Parathyroid adenoma (tissue), 2 donors: ENCODE measurements at regions not wholly inside any gene's neighbourhood (a gene's known extent, or its start where the extent isn't known, plus 50 kb on each side); places are given as distances from the start of the nearest gene placed in this dataset.
"Not testable (repeated sequence)": the region's sequence is repeated elsewhere in the genome, so short reads cannot be mapped to it uniquely, and the experiment has no call there.

Experiments used
- H2AFZ ChIP-seq: fragments of 300-600 bp; sonication (generic); one replicate; pipeline ENCODE4 v1.7.0; 2017; ENCODE audit warnings: antibody characterized with exemption, mild to moderate bottlenecking
- H3K27ac ChIP-seq: fragments of 300-600 bp; sonication (generic); one replicate; pipeline ENCODE4 v1.7.0; 2017
- H3K27me3 ChIP-seq: fragments of 300-600 bp; sonication (generic); one replicate; pipeline ENCODE4 v1.7.0; 2017; ENCODE audit warnings: low read length; ENCODE audit not compliant: control insufficient read depth, insufficient read depth
- H3K36me3 ChIP-seq: fragments of 300-600 bp; sonication (generic); one replicate; pipeline ENCODE4 v1.7.0; 2017; ENCODE audit warnings: low read length; ENCODE audit not compliant: control insufficient read depth, insufficient read depth
- H3K4me1 ChIP-seq: fragments of 300-600 bp; sonication (generic); one replicate; pipeline ENCODE4 v1.7.0; 2017; ENCODE audit warnings: control low read depth
- H3K4me2 ChIP-seq: fragments of 300-600 bp; sonication (generic); one replicate; pipeline ENCODE4 v1.7.0; 2017; ENCODE audit warnings: low read length
- H3K4me3 ChIP-seq: fragments of 300-600 bp; sonication (generic); one replicate; pipeline ENCODE4 v1.7.0; 2017; ENCODE audit warnings: low read depth, low read length
- H3K79me2 ChIP-seq: fragments of 300-600 bp; sonication (generic); one replicate; pipeline ENCODE4 v1.7.0; 2017; ENCODE audit warnings: control low read depth
- H3K9ac ChIP-seq: fragments of 300-600 bp; sonication (generic); one replicate; pipeline ENCODE4 v1.7.0; 2017; ENCODE audit warnings: mild to moderate bottlenecking
- H3K9me3 ChIP-seq: fragments of 300-600 bp; sonication (generic); one replicate; pipeline ENCODE4 v1.7.0; 2017; ENCODE audit warnings: low read length; ENCODE audit not compliant: control insufficient read depth
- CTCF ChIP-seq: fragments of 300-600 bp; sonication (generic); IDR thresholded peaks from one replicate; pipeline ENCODE4 v1.7.0; 2017; ENCODE audit warnings: antibody characterized with exemption, mild to moderate bottlenecking
- donor health status: primary hyperparathyroidism.

GRCh38 chr16:16938980-16939379, 531.8 kb downstream of the XYLT1 start:
- H3K27ac ChIP-seq: no peak overlapping the region
- TF ChIP-seq CTCF: no peak
- H2AFZ ChIP-seq: no peak overlapping the region
- H3K36me3 ChIP-seq: no peaks in the 10 kb centered on the region
- H3K4me2 ChIP-seq: no peak overlapping the region
- H3K79me2 ChIP-seq: no peaks in the 10 kb centered on the region
- no peaks in the 10 kb centered on the region for H3K27me3 ChIP-seq
- H3K9ac ChIP-seq: no peak overlapping the region
- H3K4me3 ChIP-seq: no peak overlapping the region
- H3K9me3 ChIP-seq: no peaks in the 10 kb centered on the region
- no peaks in the 10 kb centered on the region for H3K4me1 ChIP-seq

- no peak overlapping the region for H3K9ac ChIP-seq
- no peak overlapping the region for H2AFZ ChIP-seq
- no peaks in the 10 kb centered on the region for H3K27me3 ChIP-seq
- no peaks in the 10 kb centered on the region for H3K79me2 ChIP-seq
- H3K9me3 ChIP-seq: no peaks in the 10 kb centered on the region
- H3K36me3 ChIP-seq: no peaks in the 10 kb centered on the region
- H3K4me2 ChIP-seq: no peak overlapping the region
- H3K27ac ChIP-seq: no peak overlapping the region
- H3K4me3 ChIP-seq: no peak overlapping the region
- H3K4me1 ChIP-seq: no peaks in the 10 kb centered on the region
- no peak for TF ChIP-seq CTCF
Measured at GRCh38 chr16:16940351-16940750, 530.4 kb downstream of the XYLT1 start.

GRCh38 chr16:16942849-16943248, 527.9 kb downstream of the XYLT1 start:
- not testable (repeated sequence) for H3K79me2 ChIP-seq, H2AFZ ChIP-seq, H3K9ac ChIP-seq, H3K4me2 ChIP-seq, H3K36me3 ChIP-seq, H3K9me3 ChIP-seq, H3K27ac ChIP-seq, H3K4me1 ChIP-seq, H3K27me3 ChIP-seq, H3K4me3 ChIP-seq

GRCh38 chr16:16945207-16945606, 525.6 kb downstream of the XYLT1 start:
- TF ChIP-seq CTCF: no peak
- H2AFZ ChIP-seq: no peak overlapping the region
- H3K27ac ChIP-seq: no peak overlapping the region
- H3K9ac ChIP-seq: no peak overlapping the region
- H3K9me3 ChIP-seq: no peaks in the 10 kb centered on the region
- H3K27me3 ChIP-seq: no peaks in the 10 kb centered on the region
- no peaks in the 10 kb centered on the region for H3K79me2 ChIP-seq
- H3K36me3 ChIP-seq: no peaks in the 10 kb centered on the region
- no peak overlapping the region for H3K4me2 ChIP-seq
- H3K4me3 ChIP-seq: no peak overlapping the region
- no peaks in the 10 kb centered on the region for H3K4me1 ChIP-seq

DNA sequence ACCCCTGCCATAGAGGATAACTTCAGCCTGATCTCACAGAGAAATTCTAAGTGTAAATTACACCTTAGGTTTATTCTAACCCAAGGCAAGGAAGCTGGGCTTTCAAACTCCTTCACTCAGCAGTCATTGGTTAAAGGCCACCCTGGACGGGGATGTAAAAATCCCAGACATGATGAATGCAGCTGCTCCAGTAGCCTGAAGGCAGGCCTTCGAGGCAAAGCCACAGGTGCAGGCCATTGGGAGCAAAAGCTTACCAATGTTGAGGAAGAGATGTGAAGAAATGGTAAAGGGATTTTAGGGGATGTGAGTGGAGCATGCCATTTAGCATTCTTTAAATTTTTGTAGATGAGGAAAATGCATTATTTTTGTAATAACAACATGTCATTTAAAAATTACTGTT, 514.4 kb downstream of the XYLT1 start:
- TF ChIP-seq CTCF: no peak
- Histone ChIP-seq H3K9me3 (no peaks in the 10 kb centered on the region), H2AFZ (no peak overlapping the region), H3K9ac (no peak overlapping the region), H3K79me2 (no peaks in the 10 kb centered on the region), H3K4me1 (no peaks in the 10 kb centered on the region), H3K27ac (no peak overlapping the region), H3K27me3 (no peaks in the 10 kb centered on the region), H3K36me3 (no peaks in the 10 kb centered on the region), H3K4me3 (no peak overlapping the region), H3K4me2 (no peak overlapping the region)
